ENCODE measurements at regions not wholly inside any gene's neighbourhood (a gene's known extent, or its start where the extent isn't known, plus 50 kb on each side); places are given as distances from the start of the nearest gene placed in this dataset.
"Not testable (repeated sequence)": the region's sequence is repeated elsewhere in the genome, so short reads cannot be mapped to it uniquely, and the experiment has no call there.

DNA sequence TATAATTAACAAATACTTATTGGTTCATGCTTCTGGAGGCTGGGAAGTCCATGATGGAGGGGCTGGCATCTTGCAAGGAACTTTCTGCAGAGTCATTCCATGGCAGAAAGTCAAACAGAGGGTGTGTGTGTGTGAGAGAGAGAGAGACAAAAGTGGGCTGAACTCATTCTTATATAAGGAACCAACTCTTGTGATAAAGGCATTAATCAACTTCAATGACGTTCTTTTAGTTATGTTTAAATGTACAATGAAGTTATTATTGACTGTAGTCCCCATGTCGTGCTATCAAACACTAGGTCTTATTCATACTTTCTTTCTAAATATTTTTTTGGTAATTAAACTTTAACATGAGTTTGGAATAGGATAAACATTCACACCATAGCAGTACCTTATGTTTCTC is 1408.8 kb downstream of the STIM2 start:
- TF ChIP-seq, protein P1, sequence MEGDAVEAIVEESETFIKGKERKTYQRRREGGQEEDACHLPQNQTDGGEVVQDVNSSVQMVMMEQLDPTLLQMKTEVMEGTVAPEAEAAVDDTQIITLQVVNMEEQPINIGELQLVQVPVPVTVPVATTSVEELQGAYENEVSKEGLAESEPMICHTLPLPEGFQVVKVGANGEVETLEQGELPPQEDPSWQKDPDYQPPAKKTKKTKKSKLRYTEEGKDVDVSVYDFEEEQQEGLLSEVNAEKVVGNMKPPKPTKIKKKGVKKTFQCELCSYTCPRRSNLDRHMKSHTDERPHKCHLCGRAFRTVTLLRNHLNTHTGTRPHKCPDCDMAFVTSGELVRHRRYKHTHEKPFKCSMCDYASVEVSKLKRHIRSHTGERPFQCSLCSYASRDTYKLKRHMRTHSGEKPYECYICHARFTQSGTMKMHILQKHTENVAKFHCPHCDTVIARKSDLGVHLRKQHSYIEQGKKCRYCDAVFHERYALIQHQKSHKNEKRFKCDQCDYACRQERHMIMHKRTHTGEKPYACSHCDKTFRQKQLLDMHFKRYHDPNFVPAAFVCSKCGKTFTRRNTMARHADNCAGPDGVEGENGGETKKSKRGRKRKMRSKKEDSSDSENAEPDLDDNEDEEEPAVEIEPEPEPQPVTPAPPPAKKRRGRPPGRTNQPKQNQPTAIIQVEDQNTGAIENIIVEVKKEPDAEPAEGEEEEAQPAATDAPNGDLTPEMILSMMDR (IDR thresholded peaks at IDR 0.05; ENCODE audit: insufficient read depth, low read length, missing control alignments), result no peak
- DNase-seq (ENCODE audit: low read depth, low spot score), result no peak
- ChIA-PET CTCF (no interaction called here), POLR2A (no interaction called here)
- H3K4me3 ChIP-seq (ENCODE audit: low read depth, low read length), result no peak overlapping the region

DNA sequence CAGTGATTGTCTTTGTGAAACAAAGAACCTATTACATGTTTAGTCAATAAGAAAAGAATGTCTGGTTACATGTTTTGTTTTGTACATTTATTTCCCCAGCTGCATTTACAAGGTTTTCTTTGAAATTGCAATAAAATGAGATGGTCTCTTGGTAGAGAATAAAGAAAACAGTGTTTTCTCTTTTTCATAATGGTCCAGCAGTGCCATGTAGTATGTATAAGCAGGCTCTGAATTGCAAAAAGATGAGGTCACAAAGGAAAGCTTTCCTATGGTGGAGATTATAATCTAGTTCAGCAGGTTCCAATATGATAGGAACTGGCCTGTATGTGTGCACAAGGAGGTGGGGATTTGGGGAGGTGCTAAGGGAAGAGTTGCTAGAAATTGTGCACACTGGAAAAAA is 1417.3 kb downstream of the STIM2 start:
- TF ChIP-seq, protein P1 (IDR thresholded peaks at IDR 0.05; ENCODE audit: insufficient read depth, low read length, missing control alignments), result no peak
- H3K4me3 ChIP-seq (ENCODE audit: low read depth, low read length), result no peak overlapping the region
- ChIA-PET CTCF (no interaction called here), POLR2A (no interaction called here)
- DNase-seq (ENCODE audit: low read depth, low spot score), result no peak

DNA sequence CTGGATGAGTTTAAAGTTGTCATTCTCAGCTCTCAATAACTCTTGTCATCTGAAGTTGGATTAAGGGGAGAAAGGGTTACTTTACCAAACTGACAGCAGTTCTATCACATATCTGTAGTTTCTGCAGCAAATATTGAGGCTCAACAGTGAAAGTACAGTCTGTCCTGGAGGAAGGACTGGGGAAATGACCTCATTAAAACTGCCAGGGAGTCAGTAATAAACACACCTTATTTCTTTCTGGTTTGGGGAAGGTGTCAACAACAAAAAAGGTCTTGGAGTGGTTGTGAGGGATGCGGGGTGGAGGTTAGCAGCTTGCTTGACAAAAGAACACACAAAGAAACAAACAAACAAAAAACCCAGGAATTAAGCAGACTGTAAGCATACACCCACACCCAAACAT is 1418.0 kb downstream of the STIM2 start:
- TF ChIP-seq, protein P1 (IDR thresholded peaks at IDR 0.05; ENCODE audit: insufficient read depth, low read length, missing control alignments), result no peak
- ChIA-PET CTCF (no interaction called here), POLR2A (no interaction called here)
- no peak for DNase-seq (ENCODE audit: low read depth, low spot score)
- H3K4me3 ChIP-seq (ENCODE audit: low read depth, low read length), result no peak overlapping the region

DNA sequence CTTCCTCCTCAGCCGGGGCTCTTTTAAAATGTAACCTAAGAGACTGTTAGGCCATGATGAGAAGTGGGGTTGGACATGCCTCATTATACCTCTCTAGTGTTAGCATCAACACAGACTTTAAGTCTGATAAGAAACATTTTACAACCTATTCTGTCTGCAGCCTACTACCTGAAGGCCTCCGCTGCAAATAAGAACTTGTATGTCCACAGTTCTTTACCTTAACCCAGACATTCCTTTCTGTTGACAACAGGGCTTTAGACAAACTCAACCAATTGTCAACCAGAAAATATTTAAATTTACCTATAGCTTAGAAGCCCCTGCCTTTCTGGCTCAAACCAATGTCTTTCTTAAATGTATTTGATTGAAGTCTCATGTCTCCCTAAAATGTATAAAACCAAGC is 1418.6 kb downstream of the STIM2 start:
- POLR2A ChIA-PET, result no interaction called here
- CTCF ChIA-PET, result no interaction called here
- TF ChIP-seq, protein P1 (IDR thresholded peaks at IDR 0.05; ENCODE audit: insufficient read depth, low read length, missing control alignments), result no peak
- no peak overlapping the region for H3K4me3 ChIP-seq (ENCODE audit: low read depth, low read length)
- no peak for DNase-seq (ENCODE audit: low read depth, low spot score)

DNA sequence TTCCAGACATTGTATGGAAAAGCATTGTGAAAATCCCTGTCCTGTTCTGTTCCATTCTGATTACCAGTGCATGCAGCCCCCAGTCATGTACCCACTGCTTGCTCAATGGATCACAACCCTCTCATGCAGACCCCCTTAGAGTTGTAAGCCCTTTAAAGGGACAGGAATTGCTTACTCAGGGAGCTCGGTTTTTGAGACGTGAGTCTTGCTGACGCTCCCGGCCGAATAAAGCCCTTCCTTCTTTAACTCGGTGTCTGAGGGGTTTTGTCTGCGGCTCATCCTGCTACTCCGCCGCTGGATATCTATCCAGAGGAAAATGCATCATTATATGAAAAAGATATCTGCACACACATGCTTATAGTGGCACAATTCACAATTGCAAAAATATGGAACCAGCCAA is 1425.6 kb downstream of the STIM2 start:
- H3K4me3 ChIP-seq (ENCODE audit: low read depth, low read length); POLR2A ChIA-PET; CTCF ChIA-PET; DNase-seq (ENCODE audit: low read depth, low spot score): not testable (repeated sequence)

DNA sequence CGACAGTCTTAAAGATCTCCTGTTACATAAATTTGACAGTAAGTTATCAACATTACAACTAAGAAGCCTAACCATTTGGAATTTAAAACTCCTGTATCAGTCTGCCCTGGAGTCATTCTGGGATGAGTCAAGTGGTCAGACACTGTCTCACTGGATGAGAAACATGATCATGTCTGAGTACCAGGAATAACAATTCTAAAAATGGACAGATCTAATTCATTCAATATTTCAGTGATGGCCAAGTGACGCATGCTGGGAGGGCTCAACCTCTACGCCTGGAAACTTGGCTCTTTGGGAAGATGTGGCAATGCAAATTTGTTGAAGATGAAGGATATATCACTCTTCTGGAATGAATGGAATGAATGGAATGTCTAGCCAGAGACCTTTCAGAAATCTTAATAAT is 1427.2 kb downstream of the STIM2 start:
- CTCF ChIA-PET, result no interaction called here
- TF ChIP-seq, protein P1 (IDR thresholded peaks at IDR 0.05; ENCODE audit: insufficient read depth, low read length, missing control alignments), result no peak
- peak; percentile 98 for DNase-seq (ENCODE audit: low read depth, low spot score)
- POLR2A ChIA-PET, result no interaction called here
- H3K4me3 ChIP-seq (ENCODE audit: low read depth, low read length), result no peak overlapping the region

DNA sequence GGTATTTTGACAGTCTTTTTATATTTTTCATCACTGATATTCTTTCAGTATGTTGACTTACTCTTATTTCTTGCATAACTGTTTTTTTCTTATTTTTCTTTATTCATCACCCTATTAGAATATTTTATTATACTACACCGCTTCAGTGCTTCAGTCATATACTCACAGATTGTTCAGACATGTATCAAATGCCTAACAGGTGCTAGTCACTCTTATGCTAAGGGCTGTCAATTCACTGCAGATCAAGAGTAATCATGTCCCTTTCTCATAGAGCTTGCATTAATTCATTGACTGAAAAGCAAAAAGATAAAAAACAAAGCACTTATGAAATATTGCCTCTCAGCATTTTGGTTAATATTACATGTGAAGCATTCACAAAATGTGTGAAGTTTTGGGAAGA is 1435.6 kb downstream of the STIM2 start:
- TF ChIP-seq, protein P1 (IDR thresholded peaks at IDR 0.05; ENCODE audit: insufficient read depth, low read length, missing control alignments), result no peak
- ChIA-PET POLR2A (no interaction called here), CTCF (no interaction called here)
- no peak overlapping the region for H3K4me3 ChIP-seq (ENCODE audit: low read depth, low read length)
- no peak for DNase-seq (ENCODE audit: low read depth, low spot score)
